NCI-H2196 treated with DMSO at 0.1 percent for 48 hours (cell line): ENCODE measurements at regions not wholly inside any gene's neighbourhood (a gene's known extent, or its start where the extent isn't known, plus 50 kb on each side); places are given as distances from the start of the nearest gene placed in this dataset.
A peak's percentile ranks its signal among the peaks of the same experiment; 100 is the strongest.
"Not testable (repeated sequence)": the region's sequence is repeated elsewhere in the genome, so short reads cannot be mapped to it uniquely, and the experiment has no call there.

Experiments
- DNase-seq: peaks from one replicate; lab custom pipeline; 2025; ENCODE audit not compliant: unreplicated experiment; lab: John Stamatoyannopoulos, UW

- no peak for DNase-seq
Measured at GRCh38 chr3:182487143-182487542, 306.2 kb upstream of the ATP11B start.

GRCh38 chr3:182487611-182488010 is 305.7 kb upstream of the ATP11B start:
- no peak for DNase-seq

DNA sequence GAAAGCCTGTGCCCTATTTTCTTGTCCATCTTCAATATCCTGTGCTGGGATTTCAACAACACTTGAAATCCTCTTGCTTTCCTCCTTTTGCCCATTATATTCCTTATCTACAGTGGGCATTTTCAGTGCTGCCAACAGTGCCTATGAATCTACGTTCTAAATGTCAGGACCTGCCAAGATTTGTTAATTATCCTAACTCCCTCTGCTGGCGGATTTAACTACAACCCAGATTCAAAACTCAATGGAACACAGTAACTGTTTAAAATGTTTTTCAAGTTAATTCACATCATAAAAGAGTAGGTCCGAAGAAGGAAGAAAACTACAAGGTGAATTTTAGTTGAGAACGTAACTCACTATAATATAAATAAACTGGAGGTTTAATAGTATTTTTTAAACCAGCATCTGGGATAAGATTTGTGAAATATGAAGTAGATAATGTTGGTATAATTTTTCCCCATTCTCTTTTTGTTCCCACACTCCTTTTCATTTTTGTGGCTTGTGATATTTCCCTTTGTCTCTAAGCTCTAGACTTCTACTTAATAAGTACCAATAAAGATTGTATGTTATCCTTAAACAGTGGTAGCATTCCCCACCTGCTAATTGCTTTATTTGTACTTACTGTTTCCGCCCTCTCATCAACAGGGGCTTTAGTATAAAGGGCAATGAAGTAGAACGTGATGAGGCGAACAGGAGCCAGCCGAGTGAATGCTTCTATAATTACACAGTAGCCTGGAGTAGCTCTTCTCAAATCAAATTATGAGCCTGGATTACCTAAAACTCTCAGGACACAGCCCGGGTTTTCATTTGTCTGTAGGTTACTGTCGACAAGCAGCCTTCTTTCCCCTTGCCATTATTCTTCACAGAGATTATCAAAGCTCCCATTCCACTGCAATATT is 302.5 kb upstream of the ATP11B start:
- peak; percentile 93 for DNase-seq

DNA sequence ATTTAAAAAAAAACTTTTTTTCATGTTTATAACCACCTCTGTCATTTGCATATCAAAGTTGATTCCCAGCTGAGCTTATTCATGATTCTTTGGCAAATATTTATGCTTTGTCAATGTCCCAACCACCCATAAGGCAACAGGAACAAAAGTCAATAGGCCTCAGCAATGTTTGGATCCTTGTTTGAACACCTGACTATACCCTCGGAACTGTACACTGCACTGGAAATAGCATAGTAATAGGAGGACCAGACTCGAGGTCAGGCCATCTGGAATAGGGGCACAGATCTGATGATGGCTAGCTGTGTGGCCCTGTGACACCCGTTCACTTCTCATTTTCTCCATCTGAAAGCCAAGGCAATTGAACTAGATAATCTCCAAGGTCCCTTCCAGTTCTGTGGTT is 301.7 kb upstream of the ATP11B start:
- DNase-seq: peak; percentile 62

DNA sequence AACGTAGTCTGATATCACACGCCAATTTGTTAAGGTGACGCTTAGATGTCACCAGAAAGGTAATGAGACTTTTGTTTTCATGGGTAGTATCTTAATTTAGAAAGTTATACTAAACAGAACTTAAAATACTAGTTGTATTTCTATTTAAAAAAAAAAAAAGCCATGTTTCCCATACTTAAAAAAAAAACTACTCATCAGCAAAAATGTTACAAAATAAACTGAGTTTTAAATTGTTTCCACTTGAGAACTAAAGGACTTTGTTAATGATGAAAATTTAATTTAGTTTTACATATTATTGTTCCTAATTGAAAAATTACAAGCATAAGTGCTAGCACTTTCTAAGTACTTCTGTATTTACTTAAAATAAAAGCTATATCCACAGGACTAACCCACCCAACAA is 300.8 kb upstream of the ATP11B start:
- DNase-seq: no peak

DNA sequence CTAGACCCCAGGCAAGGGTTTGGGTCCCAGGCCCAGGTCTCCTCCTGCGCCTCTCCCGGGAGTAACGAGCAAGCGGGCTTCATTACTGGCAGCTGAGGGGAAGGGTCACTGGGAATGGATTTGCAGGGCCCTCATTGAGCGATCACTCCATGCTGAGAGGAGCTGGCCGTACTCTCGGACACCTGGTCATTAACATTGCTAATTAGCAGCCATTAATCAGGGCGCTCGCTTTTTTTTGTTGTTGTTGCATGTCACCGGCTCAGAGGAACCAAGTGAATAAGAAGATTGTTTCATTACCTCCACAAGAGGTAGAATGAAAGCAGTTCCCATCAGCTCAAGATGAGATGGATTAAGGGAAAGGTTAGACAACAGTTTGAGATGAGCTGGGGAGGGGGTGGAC is 293.0 kb upstream of the ATP11B start:
- DNase-seq: no peak

DNA sequence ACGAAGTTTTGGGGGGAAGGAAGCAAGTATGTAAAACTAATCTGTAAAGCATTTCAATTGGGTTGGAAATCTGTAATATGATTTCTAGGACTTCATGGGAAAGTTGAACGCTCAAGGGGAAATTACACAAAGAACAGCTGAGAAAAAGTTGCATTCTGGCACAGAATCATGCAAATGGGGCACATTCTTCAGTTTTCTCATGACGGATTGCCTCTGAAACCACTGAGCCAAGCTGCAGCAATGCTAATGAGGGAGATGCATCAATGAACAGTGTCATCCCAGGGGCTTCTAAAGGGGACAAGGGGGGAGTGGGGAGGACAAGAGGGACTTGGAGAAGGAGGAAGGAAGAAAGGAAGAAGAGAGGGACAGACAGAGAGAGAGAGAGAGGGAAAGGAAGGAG is 291.4 kb upstream of the ATP11B start:
- DNase-seq: no peak

DNA sequence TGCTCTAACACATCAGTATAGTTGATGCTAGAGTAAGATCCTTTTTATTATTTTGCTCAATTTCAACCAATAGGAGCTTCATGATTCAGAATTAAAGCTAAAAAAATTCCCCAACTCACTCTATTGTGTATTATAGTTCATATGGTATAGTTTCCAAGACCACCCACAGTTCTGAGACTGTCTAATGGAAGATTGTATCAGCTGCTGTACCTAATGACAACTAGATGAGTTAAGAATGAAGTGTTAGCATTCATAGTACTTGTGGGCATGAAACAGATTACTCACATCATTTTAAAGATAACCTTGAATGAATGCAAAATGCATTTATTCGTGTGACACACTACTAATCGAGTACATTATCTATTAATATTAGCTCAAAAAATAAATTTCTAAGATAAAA is 289.9 kb upstream of the ATP11B start:
- no peak for DNase-seq

GRCh38 chr3:182508919-182509711 is 284.2 kb upstream of the ATP11B start:
- DNase-seq: no peak

DNA sequence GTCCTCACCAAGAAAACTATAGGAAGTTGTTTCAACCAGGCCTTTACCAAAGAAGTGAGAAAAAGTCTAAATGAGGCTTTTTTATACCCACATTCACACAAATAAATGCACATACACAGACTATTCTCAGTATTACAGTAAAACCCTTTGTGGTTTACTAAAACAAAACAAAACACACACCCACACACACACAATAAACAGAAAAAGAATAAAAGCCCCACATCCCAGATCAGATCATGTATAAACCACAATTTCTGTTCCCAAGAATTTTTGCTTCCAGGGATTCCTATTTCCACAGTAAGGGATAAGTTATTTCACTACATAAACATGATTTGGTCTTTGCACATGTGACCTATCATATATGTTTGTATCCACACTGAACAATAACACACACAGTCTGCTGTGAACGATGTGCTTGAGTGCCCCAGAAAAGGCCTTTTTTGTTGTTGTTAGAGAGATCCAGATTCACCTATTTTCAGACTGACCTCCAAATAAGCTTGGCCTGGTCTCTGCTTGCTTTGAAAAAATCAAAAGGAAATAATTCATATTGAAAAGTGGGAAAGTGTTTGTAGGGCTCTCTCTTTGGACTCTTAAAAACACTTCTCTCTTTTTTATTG is 283.4 kb upstream of the ATP11B start:
- DNase-seq: no peak

DNA sequence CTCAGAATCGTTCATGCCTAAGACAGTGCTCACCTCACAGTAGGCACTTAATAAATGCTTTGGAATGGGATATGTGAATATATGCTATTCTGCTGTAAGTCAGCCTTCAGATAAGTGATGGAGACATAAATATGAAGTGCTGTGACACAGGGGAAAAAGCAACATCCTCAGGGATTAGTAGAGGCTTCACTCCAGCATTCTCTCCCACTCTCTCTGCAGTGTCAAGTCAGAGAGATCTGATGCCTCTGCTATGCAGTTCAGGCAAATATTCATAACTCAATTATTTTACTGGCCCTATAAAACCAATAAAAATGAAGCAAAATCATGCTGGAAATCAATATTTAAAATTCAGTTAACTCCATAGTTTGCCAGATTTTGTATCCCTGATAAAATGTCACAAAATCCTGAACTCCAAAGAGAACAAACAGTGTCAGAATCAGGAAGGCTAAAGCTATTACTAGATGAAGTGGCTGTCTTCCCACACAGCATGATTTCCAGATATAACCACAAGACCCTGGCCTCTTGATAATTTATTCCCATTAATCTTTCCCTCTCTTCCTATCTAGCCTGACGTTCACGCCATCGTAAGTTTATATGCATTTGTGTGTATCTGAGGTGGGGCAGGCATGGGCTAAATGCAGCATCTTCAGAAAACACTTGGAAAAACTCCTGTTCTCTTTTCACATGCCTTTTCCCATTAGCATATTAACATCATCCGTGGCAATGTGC is 278.9 kb upstream of the ATP11B start:
- DNase-seq: no peak

DNA sequence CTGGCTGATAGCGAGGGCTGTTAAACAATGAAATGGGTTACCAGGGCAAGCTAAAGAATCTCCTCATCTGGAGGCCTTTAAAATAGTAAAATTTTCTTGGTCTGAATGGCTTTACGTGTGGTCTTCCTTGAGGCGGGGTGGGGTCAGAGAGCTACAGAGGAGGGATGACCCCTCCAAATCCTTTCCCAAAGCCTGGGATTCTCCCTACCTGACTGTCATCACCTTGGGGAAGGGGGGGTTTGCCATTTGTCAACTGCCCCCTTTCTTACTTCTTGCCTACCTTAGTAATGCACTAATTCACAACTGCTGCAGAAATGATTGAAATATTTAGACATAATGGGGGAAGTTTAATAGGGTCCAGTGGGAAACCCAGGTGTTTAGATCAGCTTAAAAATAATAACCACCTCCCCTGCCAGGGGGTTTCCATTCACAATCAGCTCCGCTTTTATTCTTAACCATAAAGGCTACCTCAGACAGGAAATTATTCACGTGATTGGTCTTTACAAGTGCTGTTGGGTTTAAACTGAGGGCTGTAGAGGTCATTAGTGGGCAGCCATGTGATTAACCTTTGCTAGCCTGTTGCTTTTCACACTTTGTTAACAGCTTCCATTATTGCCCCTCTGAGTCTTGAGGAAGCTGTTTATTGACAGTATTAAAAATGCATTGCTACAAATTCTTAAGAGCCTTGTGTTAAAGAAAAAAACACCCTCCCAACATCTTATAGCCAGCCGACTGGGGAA is 276.5 kb upstream of the ATP11B start:
- no peak for DNase-seq

DNA sequence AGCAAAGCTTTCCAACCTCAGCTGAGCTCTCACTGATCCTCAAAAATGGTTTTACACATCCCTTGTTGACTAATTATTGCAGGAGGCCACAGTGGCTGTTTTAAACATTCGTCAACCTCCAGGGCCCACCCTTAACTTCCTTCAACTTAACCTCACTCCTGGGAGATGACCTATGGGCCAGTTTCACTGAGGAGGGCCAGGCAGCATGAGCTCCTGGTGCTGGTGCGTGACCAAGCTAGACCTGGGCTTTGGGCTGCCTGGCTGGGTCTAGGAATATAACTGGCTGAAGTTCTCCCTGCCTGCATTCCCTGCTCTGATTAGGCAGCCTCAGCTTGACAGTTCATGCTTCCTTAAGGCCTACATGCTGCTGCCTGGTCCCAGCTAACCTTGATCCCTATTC is 273.7 kb upstream of the ATP11B start:
- no peak for DNase-seq

DNA sequence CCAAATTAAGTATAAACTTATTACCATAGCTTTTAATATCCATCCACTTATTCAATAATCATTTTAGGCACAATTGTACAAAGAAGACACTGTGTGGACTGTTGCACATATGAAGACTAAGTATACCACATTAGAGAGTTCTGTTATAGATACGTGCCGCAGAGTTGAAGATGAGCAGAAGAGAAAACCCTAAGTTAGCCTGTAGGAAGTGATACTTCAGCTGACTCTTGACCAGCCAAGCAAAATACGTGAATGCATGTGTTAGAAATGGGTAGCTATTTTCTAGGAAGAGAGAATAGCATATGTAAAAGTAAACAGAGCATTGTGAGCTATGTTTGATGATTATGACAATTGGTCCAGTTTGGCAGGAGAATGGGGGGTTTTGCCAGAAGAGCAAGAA is 272.0 kb upstream of the ATP11B start:
- no peak for DNase-seq

- not testable (repeated sequence) for DNase-seq
Measured at GRCh38 chr3:182523424-182523823, 269.9 kb upstream of the ATP11B start.

DNA sequence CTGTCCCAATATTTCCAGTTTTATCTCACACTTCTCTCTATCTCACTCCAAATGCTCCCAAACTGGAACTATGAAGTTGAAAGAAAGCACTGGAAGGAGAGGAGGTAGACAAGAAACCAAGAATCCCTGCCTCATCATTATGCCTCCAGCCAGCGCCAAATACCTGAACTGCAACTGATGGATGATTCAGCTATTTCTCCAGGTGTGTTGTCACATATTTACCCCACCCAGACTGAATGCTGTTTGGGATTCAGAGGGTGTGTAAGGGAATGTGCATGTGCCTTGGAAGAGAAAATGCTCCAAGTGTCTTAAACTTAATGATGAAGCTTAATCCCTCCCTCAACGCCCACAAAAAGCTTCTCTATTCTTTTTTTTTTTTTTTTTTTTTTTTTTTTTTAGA is 269.5 kb upstream of the ATP11B start:
- no peak for DNase-seq

GRCh38 chr3:182524711-182525401 is 268.4 kb upstream of the ATP11B start:
- DNase-seq: no peak

- no peak for DNase-seq
Measured at GRCh38 chr3:182525766-182526374, 267.4 kb upstream of the ATP11B start.

DNA sequence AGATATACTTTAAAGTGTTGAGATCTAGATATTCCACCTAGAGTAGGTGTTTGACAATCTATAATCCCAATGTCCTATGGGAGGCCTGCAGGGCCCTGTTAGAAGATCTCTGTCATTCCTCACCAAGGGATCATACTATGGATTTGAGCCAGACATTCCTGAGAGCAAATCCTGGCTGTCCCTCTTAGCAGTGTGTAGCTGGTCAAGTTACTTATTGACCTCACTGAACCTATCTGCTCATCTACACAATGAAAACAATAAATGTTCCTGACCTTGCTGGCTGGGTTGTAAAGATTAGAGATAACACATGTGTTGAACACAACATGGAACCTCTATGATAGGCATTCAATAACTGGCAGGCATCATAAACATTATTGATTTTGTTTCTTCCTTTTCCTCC is 265.6 kb upstream of the ATP11B start:
- no peak for DNase-seq
